ENCODE measurements at regions not wholly inside any gene's neighbourhood (a gene's known extent, or its start where the extent isn't known, plus 50 kb on each side); places are given as distances from the start of the nearest gene placed in this dataset.
"Not testable (repeated sequence)": the region's sequence is repeated elsewhere in the genome, so short reads cannot be mapped to it uniquely, and the experiment has no call there.

- in situ Hi-C loops (cut with HindIII; ENCODE audit: low pct_unique_long_range_greater_than_20kb, low sequenced_read_pairs), result no loop called here
- no peak for DNase-seq (ENCODE audit: low read depth)
These were observed 421.9 kb upstream of the PRR20A start for GRCh38 chr13:56718791-56719190.

GRCh38 chr13:56720841-56721240, 419.9 kb upstream of the PRR20A start:
- DNase-seq (ENCODE audit: low read depth), result no peak
- in situ Hi-C loops (cut with HindIII; ENCODE audit: low pct_unique_long_range_greater_than_20kb, low sequenced_read_pairs), result no loop called here

GRCh38 chr13:56735537-56735942, 405.2 kb upstream of the PRR20A start:
- in situ Hi-C loops (cut with HindIII; ENCODE audit: low pct_unique_long_range_greater_than_20kb, low sequenced_read_pairs), result no loop called here
- no peak for DNase-seq (ENCODE audit: low read depth)

DNA sequence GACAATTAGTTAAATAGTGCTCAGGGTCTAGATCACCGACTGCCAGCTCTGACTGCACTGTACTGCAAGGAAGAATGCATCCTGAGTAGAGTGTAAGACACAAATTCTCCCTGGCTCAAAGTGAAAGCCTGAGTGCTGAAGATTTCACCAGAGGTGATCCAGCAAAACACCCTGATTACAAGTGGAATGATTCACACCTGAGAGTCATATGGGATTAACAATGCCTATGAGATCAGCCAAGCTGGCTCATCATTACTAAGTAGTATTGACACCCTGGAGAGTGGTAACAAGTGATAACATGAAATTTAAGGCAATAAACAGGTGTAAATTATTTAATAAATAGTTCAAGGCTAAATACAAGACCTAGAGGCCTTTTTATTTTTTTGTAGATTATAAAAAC, 403.8 kb upstream of the PRR20A start:
- in situ Hi-C loops (cut with HindIII; ENCODE audit: low pct_unique_long_range_greater_than_20kb, low sequenced_read_pairs), result no loop called here
- DNase-seq (ENCODE audit: low read depth), result no peak

- DNase-seq (ENCODE audit: low read depth), result no peak
- in situ Hi-C loops (cut with HindIII; ENCODE audit: low pct_unique_long_range_greater_than_20kb, low sequenced_read_pairs), result no loop called here
These were observed 388.1 kb upstream of the PRR20A start for GRCh38 chr13:56752636-56753035.

DNA sequence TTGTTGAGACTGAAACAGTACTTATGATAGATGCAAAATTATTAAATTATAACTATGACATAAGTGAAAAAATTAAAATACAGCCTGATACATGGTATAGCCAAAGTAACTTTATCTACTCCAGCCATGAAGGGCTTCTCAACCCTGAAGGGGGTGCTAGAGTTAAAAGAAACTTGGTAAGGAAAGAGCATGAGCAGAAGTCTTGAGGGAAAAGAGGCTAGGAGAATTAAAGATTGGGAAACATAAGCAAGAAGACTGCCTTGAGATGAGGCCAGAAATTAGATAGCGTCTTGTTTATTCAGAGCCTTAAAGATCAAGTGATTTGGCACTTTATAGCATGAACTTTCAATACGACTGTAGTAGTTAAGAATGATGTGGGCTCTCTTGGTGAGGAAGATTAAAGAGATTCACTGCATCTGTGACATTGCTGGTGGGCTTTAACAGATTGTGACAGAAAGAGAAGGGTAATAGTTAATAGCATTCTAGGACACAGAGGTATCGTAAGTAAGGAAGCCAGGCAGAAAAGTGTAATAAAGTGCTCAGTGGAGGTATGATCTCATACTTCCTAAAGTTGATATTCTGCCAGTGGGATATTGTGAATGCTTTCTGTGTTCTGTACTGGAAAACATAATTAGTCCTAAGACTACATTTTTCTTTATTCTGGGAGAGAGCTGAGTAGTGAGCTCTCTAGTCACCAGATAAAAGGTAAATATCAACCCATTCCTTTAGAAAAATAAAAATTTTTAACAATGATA, 385.4 kb upstream of the PRR20A start:
- in situ Hi-C loops (cut with HindIII; ENCODE audit: low pct_unique_long_range_greater_than_20kb, low sequenced_read_pairs), result no loop called here
- DNase-seq (ENCODE audit: low read depth), result no peak

DNA sequence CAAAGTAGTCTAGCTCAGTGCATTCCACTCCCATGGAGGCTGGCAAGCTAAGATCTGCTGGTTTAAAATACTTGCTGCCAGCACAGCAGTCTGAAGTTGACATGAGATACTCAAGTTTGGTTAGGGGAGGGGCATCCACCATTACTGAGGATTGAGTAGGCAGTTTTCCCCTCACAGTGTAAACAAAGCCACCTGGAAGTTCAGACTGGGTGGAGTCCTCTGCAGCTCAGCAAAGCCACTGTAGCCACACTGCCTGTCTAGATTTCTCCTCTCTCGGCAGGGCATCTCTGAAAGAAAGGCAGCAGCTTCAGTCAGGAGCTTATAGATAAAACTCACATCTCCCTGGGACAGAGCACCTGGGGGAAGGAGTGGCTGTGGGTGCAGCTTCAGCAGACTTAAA, 377.4 kb upstream of the PRR20A start:
- DNase-seq (ENCODE audit: low read depth); in situ Hi-C loops (cut with HindIII; ENCODE audit: low pct_unique_long_range_greater_than_20kb, low sequenced_read_pairs): not testable (repeated sequence)

GRCh38 chr13:56773148-56773547, 367.6 kb upstream of the PRR20A start:
- in situ Hi-C loops (cut with HindIII; ENCODE audit: low pct_unique_long_range_greater_than_20kb, low sequenced_read_pairs), result no loop called here
- DNase-seq (ENCODE audit: low read depth), result no peak

- in situ Hi-C loops (cut with HindIII; ENCODE audit: low pct_unique_long_range_greater_than_20kb, low sequenced_read_pairs), result no loop called here
- DNase-seq (ENCODE audit: low read depth), result no peak
These were observed 351.2 kb upstream of the PRR20A start for GRCh38 chr13:56789527-56789926.

- in situ Hi-C loops (cut with HindIII; ENCODE audit: low pct_unique_long_range_greater_than_20kb, low sequenced_read_pairs), result no loop called here
These were observed 303.6 kb upstream of the PRR20A start for GRCh38 chr13:56837161-56837560.

DNA sequence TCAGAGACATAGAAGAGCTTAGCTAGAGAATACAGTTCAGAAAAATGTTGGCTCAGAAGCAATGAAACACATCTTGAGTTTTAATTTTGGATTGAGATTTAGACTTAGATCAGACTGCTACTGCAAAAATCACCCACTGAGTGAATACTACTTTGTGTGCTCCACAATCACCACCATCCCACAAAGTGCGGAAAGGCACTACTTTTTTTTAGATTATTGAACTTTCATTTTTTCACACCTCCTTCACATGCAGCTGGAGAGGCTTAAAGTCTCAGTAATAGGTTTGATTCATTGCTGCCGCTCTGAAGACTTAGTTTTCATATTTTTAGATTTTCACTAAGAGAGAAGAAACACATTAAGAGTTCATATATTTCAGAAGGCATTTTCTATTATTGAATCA, 289.9 kb upstream of the PRR20A start:
- in situ Hi-C loops (cut with HindIII; ENCODE audit: low pct_unique_long_range_greater_than_20kb, low sequenced_read_pairs), result no loop called here
- DNase-seq (ENCODE audit: low read depth), result no peak

More at GRCh38 chr13:56837161-56837560, 303.6 kb upstream of the PRR20A start:
- no peak for DNase-seq (ENCODE audit: low read depth)

DNA sequence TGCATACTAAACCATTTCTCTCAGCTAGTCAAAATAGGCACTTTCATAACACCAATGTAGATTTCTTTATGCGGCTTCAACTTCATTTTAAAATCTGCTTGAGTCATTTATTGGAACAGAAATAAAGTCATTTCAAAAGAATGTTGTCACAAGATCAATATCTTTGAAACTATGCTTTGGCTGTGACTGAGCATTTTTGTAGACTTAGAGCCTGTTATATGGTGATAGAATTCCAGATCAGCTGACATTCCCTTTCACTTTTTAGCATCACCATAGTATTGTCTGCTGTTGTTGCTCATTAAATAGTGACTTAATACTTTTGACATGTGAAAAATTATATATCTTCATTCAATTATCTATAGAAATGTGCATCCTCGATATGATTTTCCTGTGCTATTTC, 279.2 kb upstream of the PRR20A start:
- DNase-seq (ENCODE audit: low read depth), result no peak
- in situ Hi-C loops (cut with HindIII; ENCODE audit: low pct_unique_long_range_greater_than_20kb, low sequenced_read_pairs), result no loop called here

- in situ Hi-C loops (cut with HindIII; ENCODE audit: low pct_unique_long_range_greater_than_20kb, low sequenced_read_pairs), result no loop called here
- DNase-seq (ENCODE audit: low read depth), result no peak
These were observed 276.3 kb upstream of the PRR20A start for GRCh38 chr13:56864451-56864850.

DNA sequence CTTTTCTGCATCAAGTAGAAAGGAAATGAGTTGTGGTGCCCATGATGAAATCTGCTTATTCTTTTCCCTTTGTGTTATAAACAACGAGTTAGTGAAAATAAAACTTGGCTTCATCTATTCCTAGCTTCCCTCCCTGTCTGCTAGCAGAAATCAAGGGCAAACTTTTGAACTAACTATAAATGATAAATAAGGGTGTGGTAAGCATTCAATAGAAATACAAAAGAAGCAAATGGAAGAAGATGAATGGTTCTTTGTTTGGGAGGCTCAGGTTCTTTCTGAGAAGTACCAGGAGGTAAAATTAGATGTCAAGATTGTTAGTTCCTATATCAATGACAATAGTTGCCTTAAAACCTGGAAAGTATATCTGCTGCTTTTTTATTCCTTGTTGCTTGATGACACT, 275.3 kb upstream of the PRR20A start:
- DNase-seq (ENCODE audit: low read depth), result no peak
- in situ Hi-C loops (cut with HindIII; ENCODE audit: low pct_unique_long_range_greater_than_20kb, low sequenced_read_pairs), result no loop called here

- in situ Hi-C loops (cut with HindIII; ENCODE audit: low pct_unique_long_range_greater_than_20kb, low sequenced_read_pairs), result no loop called here
- no peak for DNase-seq (ENCODE audit: low read depth)
These were observed 271.0 kb upstream of the PRR20A start for GRCh38 chr13:56869671-56870070.

DNA sequence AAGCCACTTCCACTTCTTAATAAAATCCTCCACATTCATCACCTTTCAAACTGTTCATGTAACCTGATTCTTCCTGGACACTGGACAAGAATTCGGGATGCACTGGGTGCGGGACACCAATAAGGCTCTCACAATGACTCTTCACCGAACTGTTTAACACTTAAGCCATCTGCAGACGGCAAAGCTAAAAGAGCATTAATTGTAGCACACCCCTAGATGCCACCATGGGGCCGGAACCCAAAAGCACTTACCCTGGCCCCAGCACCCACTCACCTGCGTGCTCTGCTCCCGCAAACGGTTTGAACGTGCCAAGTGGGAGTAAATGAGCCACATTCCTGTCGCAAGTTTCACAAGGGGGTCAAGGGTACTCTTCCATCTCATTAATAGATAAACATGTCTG, 254.3 kb upstream of the PRR20A start:
- in situ Hi-C loops (cut with HindIII; ENCODE audit: low pct_unique_long_range_greater_than_20kb, low sequenced_read_pairs), result no loop called here
- DNase-seq (ENCODE audit: low read depth), result no peak

- DNase-seq (ENCODE audit: low read depth), result no peak
- in situ Hi-C loops (cut with HindIII; ENCODE audit: low pct_unique_long_range_greater_than_20kb, low sequenced_read_pairs), result no loop called here
These were observed 252.3 kb upstream of the PRR20A start for GRCh38 chr13:56888455-56888854.

DNA sequence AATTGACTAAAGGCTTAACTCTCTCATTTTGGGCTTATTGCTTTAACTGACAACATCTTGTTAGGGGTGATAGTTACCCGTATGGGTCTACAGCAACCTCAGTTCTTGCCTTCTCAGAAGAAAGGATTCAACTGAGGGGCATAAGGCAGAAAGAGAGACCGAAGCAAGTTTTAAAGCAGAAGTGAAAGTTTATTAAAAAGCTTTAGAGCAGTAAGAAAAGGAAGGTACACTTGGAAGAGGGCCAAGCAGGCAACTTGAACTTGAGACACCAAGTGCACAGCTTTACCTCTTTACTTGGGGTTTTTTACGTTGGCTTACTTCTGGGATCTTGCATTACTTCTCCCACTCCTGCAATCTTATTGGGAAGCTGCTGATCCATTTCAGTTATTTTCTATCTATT, 246.9 kb upstream of the PRR20A start:
- in situ Hi-C loops (cut with HindIII; ENCODE audit: low pct_unique_long_range_greater_than_20kb, low sequenced_read_pairs), result no loop called here
- DNase-seq (ENCODE audit: low read depth), result no peak

DNA sequence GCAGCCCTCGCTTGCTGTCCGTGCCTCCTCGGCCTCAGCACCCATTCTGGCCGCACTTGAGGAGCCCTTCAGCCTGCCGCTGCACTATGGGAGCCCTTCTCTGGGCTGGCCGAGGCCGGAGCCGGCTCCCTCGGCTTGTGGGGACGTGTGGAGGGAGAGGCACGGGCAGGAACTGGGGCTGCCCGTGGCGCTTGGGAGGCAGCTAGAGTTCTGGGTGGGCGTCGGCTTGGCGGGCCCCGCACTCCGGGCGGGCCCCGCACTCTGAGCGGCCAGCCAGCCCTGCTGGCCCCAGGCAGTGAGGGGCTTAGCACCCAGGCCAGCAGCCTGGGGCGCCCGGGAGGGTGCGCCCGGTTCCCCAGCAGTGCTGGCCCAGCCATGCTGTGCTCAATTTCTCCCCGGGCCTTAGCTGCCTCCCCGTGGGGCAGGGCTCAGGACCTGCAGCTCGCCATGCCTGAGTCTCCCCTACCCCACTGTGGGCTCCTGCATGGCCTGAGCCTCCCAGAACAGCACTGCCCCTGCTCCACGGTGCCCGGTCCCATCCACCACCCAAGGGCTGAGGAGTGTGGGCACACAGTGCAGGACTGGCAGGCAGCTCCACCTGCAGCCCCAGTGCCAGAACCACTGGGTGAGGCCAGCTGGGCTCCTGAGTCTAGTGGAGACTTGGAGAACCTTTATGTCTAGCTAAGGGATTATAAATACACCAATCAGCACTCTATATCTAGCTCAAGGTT, 240.0 kb upstream of the PRR20A start:
- DNase-seq (ENCODE audit: low read depth), result no peak

DNA sequence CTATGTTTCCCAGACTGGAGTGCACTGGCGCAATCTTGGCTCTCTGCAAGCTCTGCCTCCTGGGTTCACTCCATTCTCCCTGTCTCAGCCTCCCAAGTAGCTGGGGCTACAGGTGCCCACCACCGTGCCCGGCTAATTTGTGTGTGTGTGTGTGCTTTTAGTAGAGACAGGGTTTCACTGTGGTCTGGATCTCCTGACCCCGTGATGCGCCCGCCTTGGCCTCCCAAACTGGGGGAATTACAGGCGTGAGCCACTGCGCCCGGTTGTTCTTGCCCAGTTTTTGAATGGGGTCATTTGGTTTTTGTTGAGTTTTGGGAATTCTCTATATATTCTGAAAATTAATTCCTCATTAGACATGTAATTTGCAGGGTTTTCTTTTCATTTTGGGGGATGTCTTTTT, 238.4 kb upstream of the PRR20A start:
- in situ Hi-C loops (cut with HindIII; ENCODE audit: low pct_unique_long_range_greater_than_20kb, low sequenced_read_pairs), result no loop called here
- no peak for DNase-seq (ENCODE audit: low read depth)

More for the DNA sequence above, 240.0 kb upstream of the PRR20A start:
- in situ Hi-C loops (cut with HindIII; ENCODE audit: low pct_unique_long_range_greater_than_20kb, low sequenced_read_pairs), result no loop called here

Data from Caki2 (cell line).